GM18858 (cell line): ENCODE measurements at regions not wholly inside any gene's neighbourhood (a gene's known extent, or its start where the extent isn't known, plus 50 kb on each side); places are given as distances from the start of the nearest gene placed in this dataset.

Source experiments
- ATAC-seq: cut with Tn5 transposase; IDR thresholded peaks from one replicate; pipeline ENCODE4 v1.9.1; 2021; ENCODE audit not compliant: unreplicated experiment

GRCh38 chr1:184919892-184920291 lies 54.4 kb downstream of the NIBAN1 start:
- ATAC-seq: no peak

- ATAC-seq: no peak
Measured at GRCh38 chr1:184915463-184916090, 58.7 kb downstream of the NIBAN1 start.

- no peak for ATAC-seq
Measured at GRCh38 chr1:184914149-184914548, 60.2 kb downstream of the NIBAN1 start.

- ATAC-seq: no peak
Measured at GRCh38 chr1:184912392-184912791, 61.9 kb downstream of the NIBAN1 start.

GRCh38 chr1:184911830-184912229 lies 62.5 kb downstream of the NIBAN1 start:
- no peak for ATAC-seq

DNA sequence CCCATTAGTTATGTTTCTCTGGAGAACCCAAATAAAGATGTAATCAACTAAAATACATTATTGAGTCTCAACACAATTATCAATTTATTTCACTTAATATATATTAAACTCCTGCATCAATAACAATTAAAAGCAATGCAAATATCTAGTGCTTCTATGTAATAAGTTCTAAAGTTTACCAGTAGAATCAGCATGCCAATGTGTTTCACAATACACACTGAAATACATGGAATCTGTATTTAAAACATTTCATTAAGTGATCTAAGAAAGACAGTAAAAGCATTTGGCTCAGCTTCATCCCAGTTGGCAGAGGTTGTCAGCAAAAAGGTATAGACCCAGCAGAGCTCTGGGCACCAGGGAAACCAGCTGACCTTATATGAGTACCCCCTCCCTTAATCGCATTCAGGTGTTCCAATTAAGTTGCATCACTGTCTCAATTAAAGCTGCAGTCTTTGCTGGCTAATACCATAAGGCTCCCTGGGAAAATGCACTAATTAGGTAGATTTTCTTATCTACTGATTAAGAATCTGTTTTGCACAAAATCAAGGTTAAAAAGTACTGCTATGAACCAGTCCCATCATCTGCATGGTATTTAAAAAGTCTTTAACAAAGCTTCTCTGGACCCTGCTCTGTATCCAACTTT lies 63.1 kb downstream of the NIBAN1 start:
- no peak for ATAC-seq

DNA sequence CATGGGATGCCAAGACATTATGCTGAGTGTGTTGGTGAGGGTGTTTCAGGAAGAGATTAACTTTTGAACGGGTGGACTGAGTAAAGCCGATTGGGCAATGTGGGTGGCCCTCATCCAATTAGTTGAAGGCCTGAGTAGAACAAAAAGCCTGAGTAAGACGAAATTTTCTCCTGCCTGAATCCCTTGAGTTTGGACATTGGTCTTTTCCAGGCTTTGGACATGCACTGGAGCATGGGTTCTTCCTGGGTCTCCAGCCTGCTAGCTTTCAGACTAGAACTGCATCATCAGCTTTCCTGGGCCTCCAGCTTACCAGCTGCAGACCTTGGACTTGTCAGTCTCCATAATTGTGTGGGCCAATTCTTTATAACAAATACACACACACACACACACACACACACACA lies 63.6 kb downstream of the NIBAN1 start:
- no peak for ATAC-seq

GRCh38 chr1:184910005-184910404 lies 64.3 kb downstream of the NIBAN1 start:
- ATAC-seq: no peak

GRCh38 chr1:184909019-184909418 lies 65.3 kb downstream of the NIBAN1 start:
- ATAC-seq: no peak

DNA sequence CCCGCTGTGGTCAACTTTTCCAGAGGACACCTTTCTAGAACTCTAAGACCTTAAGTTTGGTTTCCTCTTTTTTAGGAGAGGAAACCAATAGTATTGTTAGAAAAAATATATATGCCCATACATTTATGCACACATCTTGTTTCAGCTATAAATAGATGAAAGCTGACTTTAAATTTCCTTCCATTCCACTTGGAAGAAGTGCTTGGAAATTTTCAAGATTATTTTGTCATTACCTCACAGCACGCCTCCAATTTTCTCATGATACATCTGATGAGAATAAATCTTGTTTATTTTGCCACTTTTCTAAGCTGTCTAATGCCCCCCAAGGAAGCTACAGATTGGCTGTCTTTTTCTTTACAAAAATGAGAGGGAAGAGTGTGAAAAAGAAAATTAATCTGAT lies 65.8 kb downstream of the NIBAN1 start:
- ATAC-seq: no peak

DNA sequence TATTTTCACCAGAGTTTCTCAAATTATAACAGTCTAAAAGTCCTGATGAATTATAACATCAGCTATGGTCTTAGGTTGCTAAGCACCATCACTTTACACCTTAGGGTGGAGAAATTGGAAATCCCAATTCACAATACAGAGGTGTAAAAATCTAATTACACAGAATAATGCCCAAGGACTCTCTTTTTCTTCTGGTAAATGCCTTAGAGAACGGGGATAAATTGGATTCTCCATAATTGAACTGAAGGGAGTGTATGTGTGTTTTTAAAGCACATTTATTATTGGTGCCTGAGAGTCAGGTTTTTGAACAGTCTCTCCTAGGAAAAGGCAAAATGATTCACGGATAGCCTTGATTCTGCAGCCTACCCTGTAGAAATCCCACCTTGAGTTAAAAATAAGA lies 66.8 kb downstream of the NIBAN1 start:
- ATAC-seq: no peak

- no peak for ATAC-seq
Measured at GRCh38 chr1:184906761-184907160, 67.5 kb downstream of the NIBAN1 start.

DNA sequence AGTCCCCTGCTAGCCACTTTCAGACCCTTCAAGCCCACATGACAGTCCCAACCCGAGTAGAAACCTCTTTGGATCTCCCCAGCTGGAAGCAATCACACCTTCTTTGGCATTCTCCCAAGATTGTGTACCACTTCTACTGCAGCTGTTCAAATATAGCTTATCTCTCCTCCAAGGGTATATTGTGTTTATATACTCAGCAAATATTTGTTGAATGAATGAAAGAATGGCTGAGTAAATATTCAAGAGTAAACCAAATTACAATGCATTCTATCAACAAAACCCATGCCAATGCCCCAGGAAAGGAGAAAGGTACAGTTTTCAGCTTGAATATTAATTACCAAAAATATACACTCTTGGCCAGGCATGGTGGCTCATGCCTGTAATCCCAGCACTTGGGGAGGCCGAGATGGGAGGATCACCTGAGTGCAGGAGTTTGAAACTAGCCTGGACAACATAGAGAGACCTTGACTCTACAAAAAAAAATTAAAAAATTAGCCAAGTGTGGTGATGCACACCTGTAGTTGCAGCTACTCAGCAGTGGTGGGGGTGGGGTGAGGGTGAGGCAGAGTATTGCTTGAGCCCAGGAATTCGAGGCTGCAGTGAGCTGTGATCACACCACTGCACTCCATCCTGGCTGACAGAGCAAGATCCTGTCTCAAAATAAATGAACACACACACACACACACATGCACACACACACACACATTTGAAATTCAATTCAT lies 68.5 kb downstream of the NIBAN1 start:
- ATAC-seq: no peak

GRCh38 chr1:184903111-184903692 lies 71.1 kb downstream of the NIBAN1 start:
- ATAC-seq: no peak

GRCh38 chr1:184900507-184900906 lies 73.8 kb downstream of the NIBAN1 start:
- no peak for ATAC-seq

DNA sequence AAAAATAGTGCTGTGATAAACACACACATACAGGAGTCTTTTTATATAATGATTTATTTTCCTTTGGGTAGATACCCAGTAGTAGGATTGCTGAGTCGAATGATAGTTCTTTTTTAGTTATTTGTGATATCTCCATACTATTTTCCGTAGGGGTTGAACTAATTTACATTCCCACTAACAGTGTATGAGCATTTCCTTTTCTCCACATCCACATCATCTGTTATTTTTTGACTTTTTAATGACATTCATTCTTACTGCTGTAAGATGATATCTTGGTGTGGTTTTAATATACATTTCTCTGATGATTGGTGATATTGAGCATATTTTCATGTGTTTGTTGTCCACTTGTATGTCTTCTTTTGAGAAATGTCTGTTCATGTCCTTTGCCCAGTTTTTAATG lies 78.3 kb downstream of the NIBAN1 start:
- no peak for ATAC-seq

- ATAC-seq: no peak
Measured at GRCh38 chr1:184895086-184895485, 79.2 kb downstream of the NIBAN1 start.

DNA sequence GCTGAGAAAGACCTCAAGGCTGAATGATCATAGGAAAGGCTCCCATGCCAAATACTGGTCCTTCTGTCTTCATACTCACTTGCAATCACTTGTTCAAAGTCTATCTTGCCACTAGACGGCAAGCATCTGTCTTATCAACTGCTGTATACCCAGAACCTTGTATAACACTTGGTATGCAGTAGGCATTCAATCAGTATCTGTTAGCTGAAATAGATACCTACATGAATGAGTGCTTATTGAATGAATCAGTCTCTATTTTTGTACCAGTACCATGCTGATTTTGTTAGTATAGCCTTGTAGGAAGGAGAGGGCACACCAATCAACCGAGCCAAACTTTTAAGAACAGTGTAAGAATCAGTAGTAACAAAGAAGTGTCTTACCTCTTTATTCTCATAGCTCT lies 80.6 kb downstream of the NIBAN1 start:
- no peak for ATAC-seq

- peak; percentile 66 for ATAC-seq
Measured at GRCh38 chr1:184892116-184892515, 82.2 kb downstream of the NIBAN1 start.

DNA sequence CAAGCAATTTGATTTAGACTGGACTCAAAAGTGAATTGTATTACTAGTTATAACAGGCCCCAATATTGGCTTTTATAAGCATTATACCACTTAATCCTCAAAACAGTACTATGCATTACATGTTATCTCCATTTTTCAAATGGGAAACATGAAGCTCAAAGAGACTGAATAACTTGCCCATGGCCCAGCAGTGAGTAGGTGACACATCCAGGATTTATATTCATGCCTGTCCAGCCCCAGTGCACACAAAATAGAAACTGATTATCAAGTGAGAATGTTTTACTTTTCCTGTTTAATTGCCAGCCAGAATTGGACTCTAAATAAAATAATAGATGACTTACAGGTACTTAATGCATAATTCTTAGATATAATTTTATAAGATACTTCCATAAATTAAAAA lies 82.9 kb downstream of the NIBAN1 start:
- ATAC-seq: no peak

DNA sequence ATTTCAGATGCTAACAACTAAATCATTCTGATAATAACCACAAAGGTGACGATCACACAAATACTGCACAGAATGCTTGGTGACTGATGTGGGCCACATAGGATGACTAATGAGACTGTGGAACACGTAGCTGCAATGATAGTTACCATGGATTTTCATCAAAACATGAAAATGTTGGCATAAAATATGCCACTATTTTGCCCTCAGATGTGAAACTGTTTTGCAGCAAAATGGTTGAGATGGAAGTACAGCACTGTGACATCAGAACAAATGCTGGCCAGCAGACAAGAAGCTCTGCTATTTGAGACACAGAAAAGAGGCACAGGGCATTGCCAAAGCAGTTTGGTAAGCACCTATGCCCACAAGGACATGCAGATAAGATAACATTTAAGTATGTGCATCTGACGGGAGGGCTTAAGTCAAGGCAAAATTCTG lies 83.8 kb downstream of the NIBAN1 start:
- ATAC-seq: no peak

GRCh38 chr1:184889902-184890301 lies 84.4 kb downstream of the NIBAN1 start:
- ATAC-seq: no peak
